ENCODE measurements at regions not wholly inside any gene's neighbourhood (a gene's known extent, or its start where the extent isn't known, plus 50 kb on each side); places are given as distances from the start of the nearest gene placed in this dataset.

DNA sequence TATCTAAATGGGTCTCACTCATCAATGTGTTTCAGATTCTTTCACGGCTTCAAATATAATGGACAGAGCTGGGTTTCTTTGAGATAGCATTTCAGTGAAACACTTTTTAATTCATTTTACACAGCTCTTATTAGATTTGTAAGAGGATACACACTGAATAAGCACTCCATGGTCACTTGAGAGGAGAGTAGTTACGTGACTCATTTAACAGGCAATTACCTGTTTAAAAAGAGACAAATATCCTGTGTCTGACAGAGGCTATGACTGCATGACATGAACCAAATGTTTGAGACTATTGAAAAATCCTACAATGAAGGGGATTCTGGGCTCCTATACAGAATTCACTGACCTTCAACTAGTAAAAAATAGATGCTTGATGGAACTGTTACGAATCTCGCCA, 786.9 kb downstream of the EPHA4 start (continued):
- TF ChIP-seq, protein P1, sequence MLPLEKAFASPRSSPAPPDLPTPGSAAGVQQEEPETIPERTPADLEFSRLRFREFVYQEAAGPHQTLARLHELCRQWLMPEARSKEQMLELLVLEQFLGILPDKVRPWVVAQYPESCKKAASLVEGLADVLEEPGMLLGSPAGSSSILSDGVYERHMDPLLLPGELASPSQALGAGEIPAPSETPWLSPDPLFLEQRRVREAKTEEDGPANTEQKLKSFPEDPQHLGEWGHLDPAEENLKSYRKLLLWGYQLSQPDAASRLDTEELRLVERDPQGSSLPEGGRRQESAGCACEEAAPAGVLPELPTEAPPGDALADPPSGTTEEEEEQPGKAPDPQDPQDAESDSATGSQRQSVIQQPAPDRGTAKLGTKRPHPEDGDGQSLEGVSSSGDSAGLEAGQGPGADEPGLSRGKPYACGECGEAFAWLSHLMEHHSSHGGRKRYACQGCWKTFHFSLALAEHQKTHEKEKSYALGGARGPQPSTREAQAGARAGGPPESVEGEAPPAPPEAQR (CRISPR knock-in tag; IDR thresholded peaks at IDR 0.05), result no peak

DNA sequence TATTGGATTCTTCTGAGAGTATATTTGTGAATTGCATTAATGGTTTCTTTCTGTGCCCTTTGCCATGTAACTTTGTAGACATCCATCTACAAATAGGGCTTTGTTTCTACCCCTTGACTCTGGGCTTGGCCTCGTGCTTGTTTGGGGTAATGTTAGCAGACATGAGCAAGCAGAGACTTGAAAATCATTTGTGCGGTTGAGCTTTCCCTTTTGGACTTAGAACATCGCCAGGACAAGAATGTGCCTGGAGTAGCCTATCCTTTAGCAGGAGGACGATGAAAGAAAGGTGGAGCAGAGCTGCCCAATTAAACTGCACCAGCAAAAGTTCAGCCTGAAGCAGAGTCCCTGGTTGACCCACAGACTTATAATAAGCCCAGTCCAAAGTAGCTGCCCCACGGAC, 785.9 kb downstream of the EPHA4 start:
- ChIA-PET POLR2A (no interaction called here), CTCF (no interaction called here)
- peaks cover 48% of the 10 kb centered on the region for H3K27me3 Mint-ChIP-seq (ENCODE audit: low read depth)
- H3K4me1 Mint-ChIP-seq, result peaks cover 12% of the 10 kb centered on the region
- no peak overlapping the region for H3K4me3 Mint-ChIP-seq
- DNase-seq (ENCODE audit: low spot score) (no peak), ATAC-seq (no peak)
- no peaks in the 10 kb centered on the region; the same call in none of the 2 replicates for H3K36me3 Mint-ChIP-seq
- H3K9me3 Mint-ChIP-seq, result peaks cover 15% of the 10 kb centered on the region
- no peak overlapping the region for H3K27ac Mint-ChIP-seq
- TF ChIP-seq FOXP1 (CRISPR knock-in tag; IDR thresholded peaks at IDR 0.05; ENCODE audit: borderline replicate concordance), result no peak
- no peak for TF ChIP-seq ZNF121 (CRISPR knock-in tag; IDR thresholded peaks at IDR 0.05)
- TF ChIP-seq KAT7 (CRISPR knock-in tag; IDR thresholded peaks at IDR 0.05; ENCODE audit: borderline replicate concordance), result no peak

DNA sequence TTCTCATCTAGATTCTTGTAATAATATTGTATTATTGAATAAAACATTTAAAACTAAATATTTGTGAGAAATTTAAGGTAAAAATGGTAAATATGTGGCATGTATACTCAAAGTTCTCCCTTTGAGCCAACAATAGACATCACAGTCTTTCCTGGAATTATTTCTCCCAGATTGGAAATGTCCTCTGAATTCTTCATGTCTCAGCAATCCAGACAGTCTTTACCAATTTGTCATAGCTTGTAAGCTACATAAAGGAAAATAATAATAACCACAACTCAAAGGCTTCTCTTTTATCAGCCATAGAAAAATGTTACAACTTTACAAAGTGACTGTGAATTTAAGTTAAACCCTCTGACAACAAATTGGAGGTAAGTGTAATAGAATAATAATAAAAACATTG, 784.9 kb downstream of the EPHA4 start:
- ChIA-PET CTCF (no interaction called here), POLR2A (no interaction called here)
- DNase-seq (ENCODE audit: low spot score) (no peak), ATAC-seq (no peak)
- H3K4me3 Mint-ChIP-seq, result no peak overlapping the region
- peaks cover 8% of the 10 kb centered on the region for H3K4me1 Mint-ChIP-seq
- H3K36me3 Mint-ChIP-seq, result no peaks in the 10 kb centered on the region; the same call in none of the 2 replicates
- no peak overlapping the region for H3K27ac Mint-ChIP-seq
- H3K27me3 Mint-ChIP-seq (ENCODE audit: low read depth), result peaks cover 39% of the 10 kb centered on the region
- H3K9me3 Mint-ChIP-seq, result peaks cover 15% of the 10 kb centered on the region
- TF ChIP-seq ATF1 (CRISPR knock-in tag; IDR thresholded peaks at IDR 0.05) (no peak), ZNF219 (CRISPR knock-in tag; IDR thresholded peaks at IDR 0.05; ENCODE audit: borderline replicate concordance) (no peak), JAZF1 (CRISPR knock-in tag; IDR thresholded peaks at IDR 0.05) (no peak), NFE2L1 (CRISPR knock-in tag; IDR thresholded peaks at IDR 0.05) (no peak), ZBTB21 (CRISPR knock-in tag; IDR thresholded peaks at IDR 0.05; ENCODE audit: borderline replicate concordance) (no peak), OVOL2 (CRISPR knock-in tag; IDR thresholded peaks at IDR 0.05; ENCODE audit: borderline replicate concordance) (no peak), CREB1 (CRISPR knock-in tag; IDR thresholded peaks at IDR 0.05) (no peak), CBFB (CRISPR knock-in tag; IDR thresholded peaks at IDR 0.05; ENCODE audit: low read depth) (no peak), MXD4 (CRISPR knock-in tag; IDR thresholded peaks at IDR 0.05; ENCODE audit: borderline replicate concordance) (no peak)
- TF ChIP-seq, protein P2, sequence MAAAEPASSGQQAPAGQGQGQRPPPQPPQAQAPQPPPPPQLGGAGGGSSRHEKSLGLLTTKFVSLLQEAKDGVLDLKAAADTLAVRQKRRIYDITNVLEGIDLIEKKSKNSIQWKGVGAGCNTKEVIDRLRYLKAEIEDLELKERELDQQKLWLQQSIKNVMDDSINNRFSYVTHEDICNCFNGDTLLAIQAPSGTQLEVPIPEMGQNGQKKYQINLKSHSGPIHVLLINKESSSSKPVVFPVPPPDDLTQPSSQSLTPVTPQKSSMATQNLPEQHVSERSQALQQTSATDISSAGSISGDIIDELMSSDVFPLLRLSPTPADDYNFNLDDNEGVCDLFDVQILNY (CRISPR knock-in tag; IDR thresholded peaks at IDR 0.05), result no peak
- TF ChIP-seq, protein P3, sequence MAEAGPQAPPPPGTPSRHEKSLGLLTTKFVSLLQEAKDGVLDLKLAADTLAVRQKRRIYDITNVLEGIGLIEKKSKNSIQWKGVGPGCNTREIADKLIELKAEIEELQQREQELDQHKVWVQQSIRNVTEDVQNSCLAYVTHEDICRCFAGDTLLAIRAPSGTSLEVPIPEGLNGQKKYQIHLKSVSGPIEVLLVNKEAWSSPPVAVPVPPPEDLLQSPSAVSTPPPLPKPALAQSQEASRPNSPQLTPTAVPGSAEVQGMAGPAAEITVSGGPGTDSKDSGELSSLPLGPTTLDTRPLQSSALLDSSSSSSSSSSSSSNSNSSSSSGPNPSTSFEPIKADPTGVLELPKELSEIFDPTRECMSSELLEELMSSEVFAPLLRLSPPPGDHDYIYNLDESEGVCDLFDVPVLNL (CRISPR knock-in tag; IDR thresholded peaks at IDR 0.05; ENCODE audit: borderline replicate concordance, low read depth), result no peak
- TF ChIP-seq, protein P4, sequence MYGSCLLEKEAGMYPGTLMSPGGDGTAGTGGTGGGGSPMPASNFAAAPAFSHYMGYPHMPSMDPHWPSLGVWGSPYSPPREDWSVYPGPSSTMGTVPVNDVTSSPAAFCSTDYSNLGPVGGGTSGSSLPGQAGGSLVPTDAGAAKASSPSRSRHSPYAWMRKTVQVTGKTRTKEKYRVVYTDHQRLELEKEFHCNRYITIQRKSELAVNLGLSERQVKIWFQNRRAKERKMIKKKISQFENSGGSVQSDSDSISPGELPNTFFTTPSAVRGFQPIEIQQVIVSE (CRISPR knock-in tag; IDR thresholded peaks at IDR 0.05; ENCODE audit: borderline replicate concordance), result no peak
- TF ChIP-seq, protein P5, sequence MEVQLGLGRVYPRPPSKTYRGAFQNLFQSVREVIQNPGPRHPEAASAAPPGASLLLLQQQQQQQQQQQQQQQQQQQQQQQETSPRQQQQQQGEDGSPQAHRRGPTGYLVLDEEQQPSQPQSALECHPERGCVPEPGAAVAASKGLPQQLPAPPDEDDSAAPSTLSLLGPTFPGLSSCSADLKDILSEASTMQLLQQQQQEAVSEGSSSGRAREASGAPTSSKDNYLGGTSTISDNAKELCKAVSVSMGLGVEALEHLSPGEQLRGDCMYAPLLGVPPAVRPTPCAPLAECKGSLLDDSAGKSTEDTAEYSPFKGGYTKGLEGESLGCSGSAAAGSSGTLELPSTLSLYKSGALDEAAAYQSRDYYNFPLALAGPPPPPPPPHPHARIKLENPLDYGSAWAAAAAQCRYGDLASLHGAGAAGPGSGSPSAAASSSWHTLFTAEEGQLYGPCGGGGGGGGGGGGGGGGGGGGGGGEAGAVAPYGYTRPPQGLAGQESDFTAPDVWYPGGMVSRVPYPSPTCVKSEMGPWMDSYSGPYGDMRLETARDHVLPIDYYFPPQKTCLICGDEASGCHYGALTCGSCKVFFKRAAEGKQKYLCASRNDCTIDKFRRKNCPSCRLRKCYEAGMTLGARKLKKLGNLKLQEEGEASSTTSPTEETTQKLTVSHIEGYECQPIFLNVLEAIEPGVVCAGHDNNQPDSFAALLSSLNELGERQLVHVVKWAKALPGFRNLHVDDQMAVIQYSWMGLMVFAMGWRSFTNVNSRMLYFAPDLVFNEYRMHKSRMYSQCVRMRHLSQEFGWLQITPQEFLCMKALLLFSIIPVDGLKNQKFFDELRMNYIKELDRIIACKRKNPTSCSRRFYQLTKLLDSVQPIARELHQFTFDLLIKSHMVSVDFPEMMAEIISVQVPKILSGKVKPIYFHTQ (CRISPR knock-in tag; IDR thresholded peaks at IDR 0.05), result no peak
- TF ChIP-seq, protein P6, sequence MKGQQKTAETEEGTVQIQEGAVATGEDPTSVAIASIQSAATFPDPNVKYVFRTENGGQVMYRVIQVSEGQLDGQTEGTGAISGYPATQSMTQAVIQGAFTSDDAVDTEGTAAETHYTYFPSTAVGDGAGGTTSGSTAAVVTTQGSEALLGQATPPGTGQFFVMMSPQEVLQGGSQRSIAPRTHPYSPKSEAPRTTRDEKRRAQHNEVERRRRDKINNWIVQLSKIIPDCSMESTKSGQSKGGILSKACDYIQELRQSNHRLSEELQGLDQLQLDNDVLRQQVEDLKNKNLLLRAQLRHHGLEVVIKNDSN (CRISPR knock-in tag; IDR thresholded peaks at IDR 0.05), result no peak
- TF ChIP-seq, protein P7, sequence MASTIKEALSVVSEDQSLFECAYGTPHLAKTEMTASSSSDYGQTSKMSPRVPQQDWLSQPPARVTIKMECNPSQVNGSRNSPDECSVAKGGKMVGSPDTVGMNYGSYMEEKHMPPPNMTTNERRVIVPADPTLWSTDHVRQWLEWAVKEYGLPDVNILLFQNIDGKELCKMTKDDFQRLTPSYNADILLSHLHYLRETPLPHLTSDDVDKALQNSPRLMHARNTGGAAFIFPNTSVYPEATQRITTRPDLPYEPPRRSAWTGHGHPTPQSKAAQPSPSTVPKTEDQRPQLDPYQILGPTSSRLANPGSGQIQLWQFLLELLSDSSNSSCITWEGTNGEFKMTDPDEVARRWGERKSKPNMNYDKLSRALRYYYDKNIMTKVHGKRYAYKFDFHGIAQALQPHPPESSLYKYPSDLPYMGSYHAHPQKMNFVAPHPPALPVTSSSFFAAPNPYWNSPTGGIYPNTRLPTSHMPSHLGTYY (CRISPR knock-in tag; IDR thresholded peaks at IDR 0.05), result no peak
- TF ChIP-seq, protein P8, sequence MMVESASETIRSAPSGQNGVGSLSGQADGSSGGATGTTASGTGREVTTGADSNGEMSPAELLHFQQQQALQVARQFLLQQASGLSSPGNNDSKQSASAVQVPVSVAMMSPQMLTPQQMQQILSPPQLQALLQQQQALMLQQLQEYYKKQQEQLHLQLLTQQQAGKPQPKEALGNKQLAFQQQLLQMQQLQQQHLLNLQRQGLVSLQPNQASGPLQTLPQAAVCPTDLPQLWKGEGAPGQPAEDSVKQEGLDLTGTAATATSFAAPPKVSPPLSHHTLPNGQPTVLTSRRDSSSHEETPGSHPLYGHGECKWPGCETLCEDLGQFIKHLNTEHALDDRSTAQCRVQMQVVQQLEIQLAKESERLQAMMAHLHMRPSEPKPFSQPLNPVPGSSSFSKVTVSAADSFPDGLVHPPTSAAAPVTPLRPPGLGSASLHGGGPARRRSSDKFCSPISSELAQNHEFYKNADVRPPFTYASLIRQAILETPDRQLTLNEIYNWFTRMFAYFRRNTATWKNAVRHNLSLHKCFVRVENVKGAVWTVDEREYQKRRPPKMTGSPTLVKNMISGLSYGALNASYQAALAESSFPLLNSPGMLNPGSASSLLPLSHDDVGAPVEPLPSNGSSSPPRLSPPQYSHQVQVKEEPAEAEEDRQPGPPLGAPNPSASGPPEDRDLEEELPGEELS (CRISPR knock-in tag; IDR thresholded peaks at IDR 0.05), result no peak
- TF ChIP-seq, protein P9, sequence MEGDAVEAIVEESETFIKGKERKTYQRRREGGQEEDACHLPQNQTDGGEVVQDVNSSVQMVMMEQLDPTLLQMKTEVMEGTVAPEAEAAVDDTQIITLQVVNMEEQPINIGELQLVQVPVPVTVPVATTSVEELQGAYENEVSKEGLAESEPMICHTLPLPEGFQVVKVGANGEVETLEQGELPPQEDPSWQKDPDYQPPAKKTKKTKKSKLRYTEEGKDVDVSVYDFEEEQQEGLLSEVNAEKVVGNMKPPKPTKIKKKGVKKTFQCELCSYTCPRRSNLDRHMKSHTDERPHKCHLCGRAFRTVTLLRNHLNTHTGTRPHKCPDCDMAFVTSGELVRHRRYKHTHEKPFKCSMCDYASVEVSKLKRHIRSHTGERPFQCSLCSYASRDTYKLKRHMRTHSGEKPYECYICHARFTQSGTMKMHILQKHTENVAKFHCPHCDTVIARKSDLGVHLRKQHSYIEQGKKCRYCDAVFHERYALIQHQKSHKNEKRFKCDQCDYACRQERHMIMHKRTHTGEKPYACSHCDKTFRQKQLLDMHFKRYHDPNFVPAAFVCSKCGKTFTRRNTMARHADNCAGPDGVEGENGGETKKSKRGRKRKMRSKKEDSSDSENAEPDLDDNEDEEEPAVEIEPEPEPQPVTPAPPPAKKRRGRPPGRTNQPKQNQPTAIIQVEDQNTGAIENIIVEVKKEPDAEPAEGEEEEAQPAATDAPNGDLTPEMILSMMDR (IDR thresholded peaks at IDR 0.05), result no peak

Measured in WTC11 (cell line).